Central memory CD8-positive, alpha-beta T cell (primary cell): ENCODE measurements at regions not wholly inside any gene's neighbourhood (a gene's known extent, or its start where the extent isn't known, plus 50 kb on each side); places are given as distances from the start of the nearest gene placed in this dataset.

ENCODE experiments used
- ATAC-seq: fragments of 150-1000 bp; cut with Tn5 transposase; replicated peaks from 2 replicates; pipeline ENCODE4 v1.10.0; 2022; ENCODE audit warnings: mild to moderate bottlenecking, moderate FRiP score, moderate number of reproducible peaks; ENCODE audit not compliant: poor library complexity, severe bottlenecking; ENCODE audit errors: extremely low read depth
- DNase-seq, 2 donors: peaks; one replicate each; pipeline ENCODE4 v3.0.0; 2021; ENCODE audit warnings: low spot score in 2 of 2
- H3K27ac Mint-ChIP-seq: one replicate; pipeline ENCODE4 v1.8.0; 2022; ENCODE audit warnings: low read depth, mild to moderate bottlenecking, moderate library complexity, mixed read lengths
- H3K27me3 Mint-ChIP-seq: one replicate; pipeline ENCODE4 v1.8.0; 2022; ENCODE audit warnings: mixed read lengths
- H3K36me3 Mint-ChIP-seq: one replicate; pipeline ENCODE4 v1.8.0; 2022; ENCODE audit warnings: mild to moderate bottlenecking, moderate library complexity, mixed read lengths; ENCODE audit not compliant: insufficient read depth
- H3K4me1 Mint-ChIP-seq: one replicate; pipeline ENCODE4 v1.8.0; 2022; ENCODE audit warnings: mixed read lengths
- H3K4me3 Mint-ChIP-seq: one replicate; pipeline ENCODE4 v1.8.0; 2022; ENCODE audit warnings: mild to moderate bottlenecking, moderate library complexity, mixed read lengths
- H3K9me3 Mint-ChIP-seq: one replicate; pipeline ENCODE4 v1.8.0; 2022; ENCODE audit warnings: mixed read lengths

GRCh38 chr7:26466007-26466406 lies 174.3 kb downstream of the SNX10 start:
- Mint-ChIP-seq H3K4me1 (no peaks in the 10 kb centered on the region), H3K4me3 (no peak overlapping the region), H3K36me3 (no peaks in the 10 kb centered on the region), H3K27me3 (peaks cover 10% of the 10 kb centered on the region), H3K9me3 (no peaks in the 10 kb centered on the region), H3K27ac (no peak overlapping the region)
- ATAC-seq (no peak), DNase-seq (no peak)

DNA sequence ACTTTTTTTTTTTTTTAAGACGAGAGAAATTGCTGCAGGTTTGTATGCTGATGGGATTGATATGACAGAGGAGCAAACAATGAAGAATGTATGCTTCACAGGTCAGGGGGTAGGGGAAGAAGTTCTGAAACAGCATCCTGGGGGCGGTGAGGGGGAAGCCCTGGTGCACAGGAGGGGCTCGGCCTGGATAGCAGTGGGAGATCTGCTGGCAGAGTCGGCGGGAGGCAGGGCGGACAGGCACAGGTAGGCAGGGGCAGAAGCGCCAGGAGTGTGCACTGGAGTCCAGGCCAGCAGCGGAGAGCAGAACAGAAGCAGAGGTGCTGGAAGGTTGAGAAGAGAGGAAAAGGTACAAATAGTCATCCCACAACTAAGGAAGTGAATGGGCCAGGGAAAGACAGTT lies 175.4 kb downstream of the SNX10 start:
- ATAC-seq, result no peak
- H3K9me3 Mint-ChIP-seq, result no peaks in the 10 kb centered on the region
- no peaks in the 10 kb centered on the region for H3K36me3 Mint-ChIP-seq
- no peak overlapping the region for H3K27ac Mint-ChIP-seq
- peaks cover 10% of the 10 kb centered on the region for H3K27me3 Mint-ChIP-seq
- DNase-seq, result no peak
- H3K4me1 Mint-ChIP-seq, result no peaks in the 10 kb centered on the region
- no peak overlapping the region for H3K4me3 Mint-ChIP-seq

DNA sequence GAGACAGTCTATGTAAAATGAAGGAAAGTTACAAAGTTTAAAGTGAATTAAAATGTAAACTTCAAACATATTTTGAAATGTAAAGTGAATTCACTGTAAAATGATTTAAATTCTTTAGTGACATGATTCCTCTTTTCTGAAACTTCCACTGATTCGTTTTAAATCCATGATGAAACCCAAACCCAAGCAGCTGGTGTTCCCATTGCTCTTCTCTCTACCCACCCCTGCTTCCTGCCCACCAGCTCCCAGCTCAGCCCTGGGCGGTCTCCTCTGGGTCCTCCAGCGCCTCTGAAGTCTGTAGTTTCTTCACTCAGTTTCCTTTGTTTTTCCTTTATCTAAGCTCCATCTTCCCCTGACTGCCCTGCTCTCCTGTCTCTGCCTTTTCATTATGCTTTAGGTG lies 175.9 kb downstream of the SNX10 start:
- no peak overlapping the region for H3K4me3 Mint-ChIP-seq
- peaks cover 2% of the 10 kb centered on the region for H3K36me3 Mint-ChIP-seq
- no peak for ATAC-seq
- H3K4me1 Mint-ChIP-seq, result no peaks in the 10 kb centered on the region
- no peak for DNase-seq
- no peaks in the 10 kb centered on the region for H3K9me3 Mint-ChIP-seq
- no peak overlapping the region for H3K27ac Mint-ChIP-seq
- peaks cover 11% of the 10 kb centered on the region for H3K27me3 Mint-ChIP-seq

GRCh38 chr7:26468625-26469024 lies 177.0 kb downstream of the SNX10 start:
- Mint-ChIP-seq H3K27me3 (peaks cover 20% of the 10 kb centered on the region), H3K4me1 (no peaks in the 10 kb centered on the region), H3K4me3 (no peak overlapping the region), H3K36me3 (peaks cover 2% of the 10 kb centered on the region), H3K9me3 (no peaks in the 10 kb centered on the region), H3K27ac (no peak overlapping the region)
- ATAC-seq (no peak), DNase-seq (no peak)

DNA sequence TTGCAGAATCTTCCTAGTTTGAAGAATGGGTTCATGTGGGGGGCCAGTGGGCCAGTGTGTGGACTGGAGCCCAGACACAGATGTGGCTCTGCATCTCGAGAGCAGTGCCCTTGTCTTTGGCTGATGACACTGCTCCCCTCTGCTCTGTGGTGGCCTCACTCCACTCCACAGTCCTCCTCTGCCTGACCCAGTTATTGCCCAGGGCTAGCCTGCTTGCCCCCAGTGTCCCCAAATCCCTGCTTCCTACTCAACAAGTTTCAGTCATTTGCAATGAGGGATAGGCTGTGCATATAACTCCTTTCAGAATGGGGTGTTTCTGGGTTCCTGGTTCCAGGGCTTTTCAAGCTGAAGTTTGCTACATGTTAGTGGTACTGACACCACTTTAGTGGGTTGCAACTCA lies 177.5 kb downstream of the SNX10 start:
- Mint-ChIP-seq H3K27ac (no peak overlapping the region), H3K9me3 (no peaks in the 10 kb centered on the region), H3K27me3 (peaks cover 26% of the 10 kb centered on the region), H3K4me1 (no peaks in the 10 kb centered on the region), H3K36me3 (peaks cover 2% of the 10 kb centered on the region), H3K4me3 (no peak overlapping the region)
- ATAC-seq, result no peak
- DNase-seq, result no peak

GRCh38 chr7:26470691-26471090 lies 179.0 kb downstream of the SNX10 start:
- Mint-ChIP-seq H3K27me3 (peaks cover 35% of the 10 kb centered on the region), H3K4me1 (no peaks in the 10 kb centered on the region), H3K27ac (no peak overlapping the region), H3K4me3 (no peak overlapping the region), H3K36me3 (peaks cover 2% of the 10 kb centered on the region), H3K9me3 (no peaks in the 10 kb centered on the region)
- no peak for ATAC-seq
- DNase-seq, result no peak

DNA sequence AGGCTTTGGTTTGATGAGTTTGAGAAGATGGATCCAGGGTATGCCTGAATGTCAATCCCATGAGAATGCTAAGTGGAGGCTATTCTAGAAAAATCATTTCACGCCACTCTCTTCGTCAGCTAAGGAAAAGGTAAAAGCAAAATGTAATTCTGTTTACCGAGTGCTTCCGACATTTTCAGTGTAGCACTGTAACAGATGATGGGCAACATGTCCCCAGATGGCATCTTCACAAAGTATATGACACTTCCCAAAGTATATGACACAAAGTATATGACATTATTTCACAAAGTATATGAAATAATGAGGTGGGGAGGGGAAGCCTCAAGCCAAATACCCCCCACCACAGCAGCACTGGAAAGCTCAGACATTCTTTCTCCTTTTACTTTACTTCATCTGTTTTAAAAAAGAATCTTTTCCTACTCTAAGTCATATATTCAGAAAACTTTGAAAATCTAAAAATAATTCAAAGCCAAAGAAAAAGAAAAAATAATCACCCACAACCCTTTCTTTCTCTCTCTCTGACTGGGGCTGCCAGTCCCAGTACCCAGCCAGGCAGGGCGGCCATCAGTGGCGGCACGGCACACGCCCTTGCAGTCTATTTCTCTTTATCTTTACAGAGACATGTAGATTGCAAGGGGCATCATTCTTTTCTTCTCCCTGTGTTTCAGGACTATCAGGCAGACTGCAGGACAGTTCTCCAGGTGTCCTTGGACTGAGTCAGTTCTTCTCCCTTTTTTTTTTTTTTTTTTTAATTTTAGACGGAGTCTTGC lies 179.8 kb downstream of the SNX10 start:
- no peak overlapping the region for H3K4me3 Mint-ChIP-seq
- H3K27ac Mint-ChIP-seq, result no peak overlapping the region
- no peaks in the 10 kb centered on the region for H3K4me1 Mint-ChIP-seq

DNA sequence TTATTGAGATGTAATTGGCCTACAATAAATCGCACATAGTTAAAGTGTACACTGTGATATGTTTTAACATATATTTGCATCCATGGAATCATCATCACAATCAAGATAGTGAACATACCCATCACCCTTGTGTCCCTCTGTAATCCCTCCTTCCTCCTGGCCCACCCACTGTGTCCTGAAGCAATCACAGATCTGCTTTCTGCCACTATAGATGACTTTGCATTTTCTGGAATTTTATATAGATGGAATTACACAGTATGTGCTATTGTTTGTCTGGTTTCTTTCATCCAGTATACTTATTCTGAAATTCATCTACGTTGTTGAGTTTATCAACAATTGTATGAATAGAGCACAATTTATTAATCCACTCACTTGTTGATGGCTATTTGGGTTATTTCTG lies 181.3 kb downstream of the SNX10 start:
- Mint-ChIP-seq H3K27ac (no peak overlapping the region), H3K36me3 (peaks cover 2% of the 10 kb centered on the region), H3K9me3 (no peaks in the 10 kb centered on the region), H3K27me3 (peaks cover 54% of the 10 kb centered on the region), H3K4me1 (no peaks in the 10 kb centered on the region), H3K4me3 (no peak overlapping the region)
- DNase-seq (no peak), ATAC-seq (no peak)

More for the DNA sequence above, 179.8 kb downstream of the SNX10 start:
- ATAC-seq (no peak), DNase-seq (no peak)
- Mint-ChIP-seq H3K36me3 (peaks cover 2% of the 10 kb centered on the region), H3K9me3 (no peaks in the 10 kb centered on the region), H3K27me3 (peaks cover 42% of the 10 kb centered on the region)

- ATAC-seq (no peak), DNase-seq (no peak)
- H3K36me3 Mint-ChIP-seq, result peaks cover 2% of the 10 kb centered on the region
- H3K4me3 Mint-ChIP-seq, result no peak overlapping the region
- peaks cover 84% of the 10 kb centered on the region for H3K27me3 Mint-ChIP-seq
- H3K4me1 Mint-ChIP-seq, result no peaks in the 10 kb centered on the region
- no peaks in the 10 kb centered on the region for H3K9me3 Mint-ChIP-seq
- no peak overlapping the region for H3K27ac Mint-ChIP-seq
Observed at GRCh38 chr7:26476271-26476670, 184.6 kb downstream of the SNX10 start.

GRCh38 chr7:26477381-26477990 lies 185.8 kb downstream of the SNX10 start:
- DNase-seq (no peak), ATAC-seq (no peak)
- Mint-ChIP-seq H3K4me1 (no peaks in the 10 kb centered on the region), H3K4me3 (no peak overlapping the region), H3K36me3 (no peaks in the 10 kb centered on the region), H3K27ac (no peak overlapping the region), H3K27me3 (peaks cover 86% of the 10 kb centered on the region), H3K9me3 (no peaks in the 10 kb centered on the region)

GRCh38 chr7:26478550-26478949 lies 186.9 kb downstream of the SNX10 start:
- Mint-ChIP-seq H3K9me3 (no peaks in the 10 kb centered on the region), H3K4me1 (no peaks in the 10 kb centered on the region), H3K36me3 (no peaks in the 10 kb centered on the region), H3K27me3 (peaks cover 88% of the 10 kb centered on the region), H3K27ac (no peak overlapping the region), H3K4me3 (no peak overlapping the region)
- no peak for ATAC-seq
- DNase-seq, result no peak

GRCh38 chr7:26479581-26479980 lies 187.9 kb downstream of the SNX10 start:
- Mint-ChIP-seq H3K27me3 (peaks cover 88% of the 10 kb centered on the region), H3K27ac (no peak overlapping the region), H3K4me1 (no peaks in the 10 kb centered on the region), H3K9me3 (no peaks in the 10 kb centered on the region), H3K4me3 (no peak overlapping the region), H3K36me3 (no peaks in the 10 kb centered on the region)
- ATAC-seq (no peak), DNase-seq (no peak)

- Mint-ChIP-seq H3K4me3 (no peak overlapping the region), H3K4me1 (no peaks in the 10 kb centered on the region), H3K27me3 (peaks cover 88% of the 10 kb centered on the region), H3K27ac (no peak overlapping the region), H3K9me3 (no peaks in the 10 kb centered on the region), H3K36me3 (no peaks in the 10 kb centered on the region)
- ATAC-seq (no peak), DNase-seq (no peak)
Observed at GRCh38 chr7:26480156-26480555, 188.5 kb downstream of the SNX10 start.
